ENCODE measurements at regions not wholly inside any gene's neighbourhood (a gene's known extent, or its start where the extent isn't known, plus 50 kb on each side); places are given as distances from the start of the nearest gene placed in this dataset.
"Not testable (repeated sequence)": the region's sequence is repeated elsewhere in the genome, so short reads cannot be mapped to it uniquely, and the experiment has no call there.

DNA sequence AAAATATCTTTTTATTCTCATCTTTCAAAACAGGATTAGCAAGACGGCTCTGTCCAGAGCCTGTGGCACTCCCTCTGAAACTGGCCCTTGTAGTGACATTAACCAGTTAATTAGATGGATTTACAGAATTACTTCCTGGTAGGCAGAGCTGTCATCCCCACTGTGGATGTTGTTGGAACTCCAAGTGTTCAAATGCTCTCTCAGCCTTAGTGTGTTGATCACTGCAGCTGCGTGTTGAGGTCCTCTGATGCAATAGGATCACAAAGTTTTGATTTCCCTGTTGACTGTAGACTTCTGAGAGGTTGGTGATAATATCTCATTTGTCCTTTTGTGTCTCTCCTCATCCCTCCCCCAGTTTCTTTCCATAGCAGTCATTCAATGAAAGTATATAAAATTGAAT is 117.3 kb upstream of the CDK6 start:
- Histone ChIP-seq H3K36me3 (no peaks in the 10 kb centered on the region), H3K4me3 (no peak overlapping the region), H3K4me1 (no peaks in the 10 kb centered on the region), H3K27ac (no peak overlapping the region), H3K27me3 (no peaks in the 10 kb centered on the region), H3K9me3 (peaks cover 0 to 4% of the 10 kb centered on the region in 2 donors)
- TF ChIP-seq, protein P1, sequence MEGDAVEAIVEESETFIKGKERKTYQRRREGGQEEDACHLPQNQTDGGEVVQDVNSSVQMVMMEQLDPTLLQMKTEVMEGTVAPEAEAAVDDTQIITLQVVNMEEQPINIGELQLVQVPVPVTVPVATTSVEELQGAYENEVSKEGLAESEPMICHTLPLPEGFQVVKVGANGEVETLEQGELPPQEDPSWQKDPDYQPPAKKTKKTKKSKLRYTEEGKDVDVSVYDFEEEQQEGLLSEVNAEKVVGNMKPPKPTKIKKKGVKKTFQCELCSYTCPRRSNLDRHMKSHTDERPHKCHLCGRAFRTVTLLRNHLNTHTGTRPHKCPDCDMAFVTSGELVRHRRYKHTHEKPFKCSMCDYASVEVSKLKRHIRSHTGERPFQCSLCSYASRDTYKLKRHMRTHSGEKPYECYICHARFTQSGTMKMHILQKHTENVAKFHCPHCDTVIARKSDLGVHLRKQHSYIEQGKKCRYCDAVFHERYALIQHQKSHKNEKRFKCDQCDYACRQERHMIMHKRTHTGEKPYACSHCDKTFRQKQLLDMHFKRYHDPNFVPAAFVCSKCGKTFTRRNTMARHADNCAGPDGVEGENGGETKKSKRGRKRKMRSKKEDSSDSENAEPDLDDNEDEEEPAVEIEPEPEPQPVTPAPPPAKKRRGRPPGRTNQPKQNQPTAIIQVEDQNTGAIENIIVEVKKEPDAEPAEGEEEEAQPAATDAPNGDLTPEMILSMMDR (IDR thresholded peaks at IDR 0.05): no peak
- no peak for DNase-seq (ENCODE audit: low spot score)

DNA sequence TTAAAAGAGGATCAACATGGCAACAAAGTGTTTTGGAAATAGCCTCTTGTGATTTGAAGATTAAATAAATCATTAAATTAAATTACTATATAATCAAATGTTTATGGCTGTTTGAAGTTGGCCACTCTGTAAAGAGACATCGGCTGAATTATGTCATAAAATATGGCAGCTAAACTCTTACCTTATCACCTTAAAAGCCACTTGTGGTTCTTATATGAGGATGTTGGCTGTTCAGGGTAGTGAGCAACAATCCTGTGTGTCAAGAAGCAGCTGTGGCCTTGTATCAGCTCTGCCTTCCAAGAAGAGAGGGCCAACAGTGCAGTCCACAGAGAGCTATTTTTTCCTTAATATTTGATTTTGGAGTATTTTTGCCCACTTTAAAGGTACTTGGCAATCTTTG is 113.4 kb upstream of the CDK6 start:
- H3K27me3 ChIP-seq: no peaks in the 10 kb centered on the region
- no peak overlapping the region for H3K4me3 ChIP-seq
- H3K4me1 ChIP-seq: no peaks in the 10 kb centered on the region
- no peak for DNase-seq (ENCODE audit: low spot score)
- no peaks in the 10 kb centered on the region for H3K9me3 ChIP-seq
- TF ChIP-seq, protein P1 (IDR thresholded peaks at IDR 0.05): no peak
- no peak overlapping the region for H3K27ac ChIP-seq
- H3K36me3 ChIP-seq: no peaks in the 10 kb centered on the region

DNA sequence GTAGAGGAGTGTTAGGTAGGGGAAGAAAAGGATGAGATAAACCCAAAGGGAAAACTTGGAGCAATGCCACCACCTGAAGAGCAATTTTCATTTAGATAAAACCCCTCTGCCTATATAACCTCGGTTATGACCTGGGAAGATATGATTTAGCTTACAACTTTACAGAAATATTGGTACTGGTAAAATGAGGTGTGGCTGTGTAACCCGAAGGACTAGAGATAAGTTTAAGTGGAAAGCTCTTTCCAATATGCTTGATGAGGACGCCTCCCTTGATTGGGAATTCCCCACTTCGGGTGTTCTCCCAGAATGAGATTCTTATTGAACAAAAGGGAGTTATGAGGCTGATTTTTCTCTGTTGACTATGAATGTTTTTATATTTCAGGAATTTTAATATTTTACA is 109.5 kb upstream of the CDK6 start:
- TF ChIP-seq, protein P1 (IDR thresholded peaks at IDR 0.05): no peak
- Histone ChIP-seq H3K9me3 (no peaks in the 10 kb centered on the region), H3K27me3 (no peaks in the 10 kb centered on the region), H3K27ac (no peak overlapping the region), H3K4me1 (no peaks in the 10 kb centered on the region), H3K36me3 (no peaks in the 10 kb centered on the region), H3K4me3 (no peak overlapping the region)
- no peak for DNase-seq (ENCODE audit: low spot score)

DNA sequence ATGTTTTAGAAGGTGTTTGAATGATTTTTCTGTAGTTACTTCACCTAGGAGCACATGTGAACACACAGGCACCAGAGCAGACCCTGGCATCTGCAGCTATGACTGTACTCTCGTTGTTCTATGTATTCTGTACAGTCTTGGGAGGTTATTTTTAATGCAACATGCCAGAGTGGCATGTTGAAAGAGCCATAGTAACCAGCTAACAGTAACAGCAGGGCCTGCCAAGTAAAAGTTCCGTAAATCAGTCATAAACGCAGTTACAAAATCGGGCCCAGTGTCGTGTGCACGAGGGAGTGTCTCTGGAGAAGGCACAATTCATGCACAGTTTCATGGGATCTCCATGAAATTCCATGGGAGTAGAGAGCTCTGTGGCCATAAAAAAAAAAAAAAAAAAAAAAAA is 108.3 kb upstream of the CDK6 start:
- TF ChIP-seq, protein P1 (IDR thresholded peaks at IDR 0.05): no peak
- DNase-seq (ENCODE audit: low spot score): no peak
- no peaks in the 10 kb centered on the region for H3K36me3 ChIP-seq
- no peaks in the 10 kb centered on the region for H3K27me3 ChIP-seq
- H3K4me1 ChIP-seq: no peaks in the 10 kb centered on the region
- no peak overlapping the region for H3K4me3 ChIP-seq
- no peak overlapping the region for H3K27ac ChIP-seq
- peaks cover 0 to 2% of the 10 kb centered on the region in 2 donors for H3K9me3 ChIP-seq

DNA sequence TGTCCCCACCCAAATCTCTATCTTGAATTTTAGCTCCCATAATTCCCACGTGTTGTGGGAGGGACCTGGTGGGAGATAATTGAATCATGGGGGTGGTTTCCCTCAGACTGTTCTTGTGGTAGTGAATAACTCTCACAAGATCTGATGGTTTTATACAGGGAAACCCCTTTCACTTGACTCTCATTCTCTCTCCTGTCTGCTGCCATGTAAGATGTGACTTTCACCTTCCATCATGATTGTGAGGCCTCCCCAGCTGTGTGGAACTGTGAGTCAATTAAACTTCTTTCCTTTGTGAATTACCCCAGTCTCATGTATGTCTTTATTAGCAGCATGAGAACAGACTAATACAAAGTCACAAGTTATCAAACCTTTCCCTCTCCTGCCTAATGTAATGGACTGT is 106.3 kb upstream of the CDK6 start:
- not testable (repeated sequence) for DNase-seq (ENCODE audit: low spot score); H3K4me1 ChIP-seq; H3K4me3 ChIP-seq; H3K36me3 ChIP-seq; H3K27ac ChIP-seq; H3K9me3 ChIP-seq; H3K27me3 ChIP-seq

DNA sequence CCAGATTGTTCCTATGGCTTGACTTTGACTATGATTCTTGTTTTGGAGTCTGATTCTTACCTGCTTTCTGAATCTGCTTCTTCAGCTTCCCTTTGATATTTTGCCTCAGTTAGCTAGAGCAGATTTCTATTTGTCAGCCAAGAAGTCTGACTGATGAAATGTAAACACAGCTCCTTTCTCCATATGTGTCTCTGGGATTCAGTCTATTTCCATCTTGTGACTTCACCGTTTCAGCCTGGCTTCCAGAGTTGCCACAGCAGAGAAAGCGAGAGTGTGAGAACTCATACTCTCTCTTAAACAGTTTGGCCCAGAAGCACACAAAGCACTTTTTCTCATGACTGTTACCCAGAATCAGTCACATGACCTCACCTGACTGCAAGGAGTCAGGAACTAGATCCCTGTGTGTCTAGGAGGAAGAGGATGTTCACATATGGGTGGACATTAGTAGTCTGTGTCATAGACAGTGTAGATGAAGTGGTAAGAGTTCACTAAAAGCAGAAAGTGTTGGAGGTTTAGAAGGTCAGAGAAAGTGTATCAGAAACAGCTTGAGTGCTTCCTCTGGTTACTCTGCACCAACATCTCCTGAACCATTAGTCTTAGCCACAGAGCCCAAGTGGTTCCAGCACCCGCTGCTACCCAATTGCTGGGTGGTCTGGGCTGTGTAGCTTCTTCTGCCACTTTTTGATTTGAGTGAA is 103.4 kb upstream of the CDK6 start:
- DNase-seq (ENCODE audit: low spot score): no peak
- H3K4me3 ChIP-seq: no peak overlapping the region
- TF ChIP-seq, protein P1 (IDR thresholded peaks at IDR 0.05): no peak
- no peak overlapping the region for H3K27ac ChIP-seq
- peaks cover 0 to 6% of the 10 kb centered on the region in 2 donors for H3K9me3 ChIP-seq
- no peaks in the 10 kb centered on the region for H3K27me3 ChIP-seq
- H3K36me3 ChIP-seq: no peaks in the 10 kb centered on the region
- no peaks in the 10 kb centered on the region for H3K4me1 ChIP-seq
